Fibroblast of villous mesenchyme (primary cell): ENCODE measurements at regions not wholly inside any gene's neighbourhood (a gene's known extent, or its start where the extent isn't known, plus 50 kb on each side); places are given as distances from the start of the nearest gene placed in this dataset.

Experiments used
- DNase-seq: peaks from one replicate; pipeline ENCODE4 v3.0.0-alpha.2; 2010; ENCODE audit warnings: low read depth
- H3K4me3 ChIP-seq: 2 replicates; pipeline ENCODE4 v1.5.1; 2011; ENCODE audit warnings: low read depth, mild to moderate bottlenecking, low read length
- TF ChIP-seq, protein P1 (sequence below): IDR thresholded peaks from 2 replicates; pipeline ENCODE4 v1.5.1; 2012; ENCODE audit warnings: low read depth, mild to moderate bottlenecking, low read length; ENCODE audit not compliant: insufficient read depth

DNA sequence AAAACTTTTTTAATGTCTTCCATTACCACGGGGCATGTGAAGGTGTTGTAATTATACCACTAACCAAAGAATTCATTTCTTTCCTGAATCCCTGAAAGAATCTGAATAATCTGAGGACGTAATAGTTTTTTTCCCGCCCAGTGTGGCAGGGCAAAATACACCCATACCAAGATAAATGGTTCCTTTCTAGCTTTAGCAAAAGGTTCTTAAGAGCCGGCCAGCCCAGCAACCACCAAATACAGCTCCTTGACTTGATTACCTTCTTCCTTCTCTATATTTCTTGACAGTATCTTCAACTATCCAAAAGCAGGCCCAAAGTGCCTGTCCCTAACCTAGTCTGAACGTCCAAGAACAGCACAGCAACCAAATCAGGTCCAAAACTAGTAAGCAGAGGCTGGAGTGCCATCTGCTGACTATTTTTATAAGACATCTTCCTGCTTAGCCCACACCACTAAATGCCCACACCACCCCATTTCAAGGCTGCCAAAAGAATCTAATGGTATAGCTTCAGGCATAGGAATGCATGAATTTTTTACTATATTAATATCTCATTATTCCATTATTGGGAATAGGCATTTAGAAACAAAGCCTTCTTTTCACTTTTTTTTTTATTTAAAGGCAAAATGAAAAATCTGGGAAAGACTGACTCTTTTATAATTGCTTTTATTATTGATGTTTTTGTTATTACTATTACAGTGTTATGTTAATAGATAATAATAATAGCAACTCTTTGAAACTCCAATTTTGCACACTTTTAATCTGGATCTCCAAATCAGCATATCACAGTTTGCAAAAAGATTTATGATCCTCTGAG is 524.4 kb downstream of the MED13L start:
- DNase-seq = peak; percentile 84
- TF ChIP-seq, protein P1, sequence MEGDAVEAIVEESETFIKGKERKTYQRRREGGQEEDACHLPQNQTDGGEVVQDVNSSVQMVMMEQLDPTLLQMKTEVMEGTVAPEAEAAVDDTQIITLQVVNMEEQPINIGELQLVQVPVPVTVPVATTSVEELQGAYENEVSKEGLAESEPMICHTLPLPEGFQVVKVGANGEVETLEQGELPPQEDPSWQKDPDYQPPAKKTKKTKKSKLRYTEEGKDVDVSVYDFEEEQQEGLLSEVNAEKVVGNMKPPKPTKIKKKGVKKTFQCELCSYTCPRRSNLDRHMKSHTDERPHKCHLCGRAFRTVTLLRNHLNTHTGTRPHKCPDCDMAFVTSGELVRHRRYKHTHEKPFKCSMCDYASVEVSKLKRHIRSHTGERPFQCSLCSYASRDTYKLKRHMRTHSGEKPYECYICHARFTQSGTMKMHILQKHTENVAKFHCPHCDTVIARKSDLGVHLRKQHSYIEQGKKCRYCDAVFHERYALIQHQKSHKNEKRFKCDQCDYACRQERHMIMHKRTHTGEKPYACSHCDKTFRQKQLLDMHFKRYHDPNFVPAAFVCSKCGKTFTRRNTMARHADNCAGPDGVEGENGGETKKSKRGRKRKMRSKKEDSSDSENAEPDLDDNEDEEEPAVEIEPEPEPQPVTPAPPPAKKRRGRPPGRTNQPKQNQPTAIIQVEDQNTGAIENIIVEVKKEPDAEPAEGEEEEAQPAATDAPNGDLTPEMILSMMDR = peak; percentile 67
- no peak overlapping the region for H3K4me3 ChIP-seq

DNA sequence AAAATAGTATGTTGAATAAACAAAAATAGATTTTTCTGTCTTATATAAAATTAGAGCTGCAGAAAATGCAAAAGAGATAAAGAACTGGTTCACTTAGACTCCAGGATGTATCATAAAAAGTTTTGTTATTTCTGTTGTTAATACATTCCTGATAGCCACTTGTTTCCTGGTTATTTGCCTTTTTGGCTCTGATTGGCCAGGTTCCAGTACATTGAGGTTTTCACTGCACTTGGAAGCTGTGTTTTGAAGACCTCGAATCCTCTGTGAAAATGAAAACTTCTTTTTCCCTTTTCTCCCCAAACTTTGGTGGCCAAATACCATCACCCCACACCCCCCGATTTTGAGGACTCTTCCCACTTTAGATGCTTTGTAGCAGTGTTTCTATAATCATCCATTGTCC is 525.3 kb downstream of the MED13L start:
- TF ChIP-seq, protein P1 = no peak
- DNase-seq = peak; percentile 40
- no peak overlapping the region for H3K4me3 ChIP-seq

DNA sequence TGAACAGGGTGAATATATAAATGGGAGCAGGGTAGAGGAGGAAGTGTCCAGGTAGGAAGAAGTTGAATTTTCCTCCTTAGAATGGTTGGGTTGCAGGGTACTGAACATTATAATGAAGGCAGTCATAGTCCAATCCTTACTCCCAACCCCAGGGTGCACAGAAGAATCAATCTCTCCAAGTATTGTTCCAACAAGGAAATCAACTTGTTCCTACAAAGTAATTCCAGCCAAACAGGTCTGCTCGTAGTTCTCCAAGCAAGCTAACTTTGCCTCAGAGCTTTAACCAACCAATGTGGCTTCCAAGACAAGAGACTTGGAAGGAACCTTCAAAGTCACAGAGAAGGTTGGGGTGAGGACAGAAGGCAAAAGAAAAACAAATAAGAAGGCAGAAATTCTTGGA is 527.2 kb downstream of the MED13L start:
- TF ChIP-seq, protein P1 = no peak
- DNase-seq = no peak
- H3K4me3 ChIP-seq = no peak overlapping the region

DNA sequence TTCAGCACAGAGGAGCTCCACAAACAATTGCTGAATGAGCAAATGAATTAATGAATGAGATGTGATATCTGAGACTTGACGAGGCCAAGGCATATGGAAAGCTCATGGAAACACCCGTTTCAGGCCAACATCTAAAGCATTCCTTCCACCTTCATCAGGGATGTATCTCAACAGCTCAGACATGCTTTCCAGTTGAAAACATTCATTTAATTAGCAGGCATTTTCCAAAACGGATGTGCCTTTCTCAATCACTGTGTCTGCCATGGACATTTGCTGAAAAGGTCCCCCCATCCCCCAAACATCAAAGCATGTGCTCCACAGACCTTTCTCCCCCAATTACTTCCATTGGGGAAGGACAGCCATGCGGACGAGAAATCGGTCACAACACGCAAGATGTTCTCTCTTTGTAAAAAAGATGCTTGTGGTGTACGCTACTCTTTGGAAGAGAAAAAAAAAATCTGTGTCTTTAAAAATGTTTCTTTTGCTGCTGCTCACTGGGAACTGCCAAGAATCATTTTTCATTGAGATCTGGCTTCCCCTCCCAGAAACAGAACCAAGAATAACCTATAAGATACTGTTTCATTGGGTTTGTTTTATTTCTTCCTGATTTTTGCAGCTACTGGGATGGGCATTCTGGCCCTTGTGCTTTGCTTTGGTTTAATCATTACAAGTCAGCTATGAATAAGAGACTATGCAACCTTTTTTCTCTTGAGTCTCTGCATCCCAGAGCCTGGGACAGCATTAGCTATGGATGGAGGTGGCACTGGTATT is 528.2 kb downstream of the MED13L start:
- H3K4me3 ChIP-seq = no peak overlapping the region
- TF ChIP-seq, protein P1 = no peak
- no peak for DNase-seq

DNA sequence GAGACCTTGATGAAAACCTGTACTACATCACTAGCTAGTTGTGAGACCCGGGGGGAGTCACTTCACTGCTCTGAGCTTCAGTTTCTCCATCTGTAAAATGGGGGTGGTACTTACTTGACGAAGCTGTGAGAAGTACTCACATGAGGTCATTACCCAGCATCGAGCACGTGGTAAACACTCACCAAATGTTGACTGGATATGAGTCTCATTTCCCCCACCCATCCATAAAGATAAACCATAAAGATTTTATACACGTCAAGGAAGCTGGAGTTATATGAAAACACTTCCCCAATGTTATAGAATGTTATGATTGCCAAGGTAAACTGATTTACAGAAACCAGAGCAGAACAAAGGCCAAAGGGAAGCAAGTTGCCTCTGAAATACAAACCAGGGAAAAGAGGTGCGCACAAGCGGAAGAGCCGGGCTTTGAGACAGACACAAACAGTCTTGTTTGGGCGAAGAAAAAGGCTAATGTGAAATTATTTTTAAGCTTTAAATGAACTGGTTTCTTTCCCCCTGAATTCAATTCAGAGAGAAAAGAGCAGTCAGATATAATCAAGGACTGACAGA is 536.8 kb downstream of the MED13L start:
- no peak overlapping the region for H3K4me3 ChIP-seq
- DNase-seq = no peak
- TF ChIP-seq, protein P1 = no peak

DNA sequence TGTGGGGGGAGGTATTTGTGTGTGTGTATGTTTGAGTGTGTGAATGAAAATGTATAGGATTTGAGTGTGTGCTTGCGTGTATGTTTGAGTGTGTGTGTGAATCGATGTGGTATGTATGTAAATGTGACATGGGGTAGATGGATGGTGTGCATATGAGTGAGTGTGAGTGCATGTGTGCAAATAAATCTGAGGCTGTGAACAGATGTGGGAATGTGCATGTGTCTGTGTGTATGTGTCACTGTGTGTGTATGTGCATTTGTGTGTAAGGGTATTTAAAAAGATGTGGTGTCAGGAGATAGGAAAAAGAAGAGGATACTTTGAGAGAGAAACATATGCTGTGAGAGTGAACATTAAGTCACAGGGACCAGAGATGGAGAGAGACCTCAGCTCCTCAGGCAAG is 539.6 kb downstream of the MED13L start:
- DNase-seq = no peak
- TF ChIP-seq, protein P1 = no peak

More for the DNA sequence above, 539.6 kb downstream of the MED13L start:
- no peak overlapping the region for H3K4me3 ChIP-seq
